ENCODE measurements at regions not wholly inside any gene's neighbourhood (a gene's known extent, or its start where the extent isn't known, plus 50 kb on each side); places are given as distances from the start of the nearest gene placed in this dataset.

- H3K18ac ChIP-seq (ENCODE audit: insufficient read length, low read depth, low read length): no peak overlapping the region
- H3K79me2 ChIP-seq (ENCODE audit: insufficient read depth, low read length): no peaks in the 10 kb centered on the region
- no peaks in the 10 kb centered on the region for H3K79me1 ChIP-seq (ENCODE audit: insufficient read depth, low read depth, low read length, poor library complexity, severe bottlenecking)
- DNase-seq: no peak
- Mint-ChIP-seq H3K4me3 (no peak overlapping the region), H3K36me3 (ENCODE audit: insufficient read depth in 1 of 3, low read depth in 3 of 3) (no peaks in the 10 kb centered on the region; a peak in 1 of 7 replicates), H3K4me1 (peaks cover 4 to 6% of the 10 kb centered on the region in 2 experiments; a peak in 2 of 4 replicates), H3K27me3 (ENCODE audit: low read depth) (peaks cover 23% of the 10 kb centered on the region), H3K27ac (no peak overlapping the region), H3K9me3 (no peaks in the 10 kb centered on the region; a peak in 1 of 5 replicates)
- no peak overlapping the region for H3K23ac ChIP-seq (ENCODE audit: insufficient read length, low read depth, low read length)
- H3K9ac ChIP-seq (ENCODE audit: extremely low read depth, insufficient read length, low read length): no peak overlapping the region
- no peak overlapping the region for H4K91ac ChIP-seq (ENCODE audit: insufficient read length, low read depth, low read length)
- H2BK12ac ChIP-seq (ENCODE audit: insufficient read length, low read depth, low read length): no peak overlapping the region
- H2BK15ac ChIP-seq (ENCODE audit: low read depth, low read length): no peak overlapping the region
- H3K27me3 ChIP-seq (ENCODE audit: insufficient read depth, low read length): no peaks in the 10 kb centered on the region
- no peak overlapping the region for H3T11ph ChIP-seq (ENCODE audit: low read length)
- no peaks in the 10 kb centered on the region for H4K20me1 ChIP-seq (ENCODE audit: control insufficient read depth, insufficient read depth, insufficient read length)
- TF ChIP-seq, protein P1, sequence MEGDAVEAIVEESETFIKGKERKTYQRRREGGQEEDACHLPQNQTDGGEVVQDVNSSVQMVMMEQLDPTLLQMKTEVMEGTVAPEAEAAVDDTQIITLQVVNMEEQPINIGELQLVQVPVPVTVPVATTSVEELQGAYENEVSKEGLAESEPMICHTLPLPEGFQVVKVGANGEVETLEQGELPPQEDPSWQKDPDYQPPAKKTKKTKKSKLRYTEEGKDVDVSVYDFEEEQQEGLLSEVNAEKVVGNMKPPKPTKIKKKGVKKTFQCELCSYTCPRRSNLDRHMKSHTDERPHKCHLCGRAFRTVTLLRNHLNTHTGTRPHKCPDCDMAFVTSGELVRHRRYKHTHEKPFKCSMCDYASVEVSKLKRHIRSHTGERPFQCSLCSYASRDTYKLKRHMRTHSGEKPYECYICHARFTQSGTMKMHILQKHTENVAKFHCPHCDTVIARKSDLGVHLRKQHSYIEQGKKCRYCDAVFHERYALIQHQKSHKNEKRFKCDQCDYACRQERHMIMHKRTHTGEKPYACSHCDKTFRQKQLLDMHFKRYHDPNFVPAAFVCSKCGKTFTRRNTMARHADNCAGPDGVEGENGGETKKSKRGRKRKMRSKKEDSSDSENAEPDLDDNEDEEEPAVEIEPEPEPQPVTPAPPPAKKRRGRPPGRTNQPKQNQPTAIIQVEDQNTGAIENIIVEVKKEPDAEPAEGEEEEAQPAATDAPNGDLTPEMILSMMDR (conservative IDR thresholded peaks at IDR 0.05): no peak
- H4K5ac ChIP-seq (ENCODE audit: insufficient read length, low read depth, low read length): no peak overlapping the region
- H3K4ac ChIP-seq (ENCODE audit: low read depth, low read length): no peak overlapping the region
- H2BK20ac ChIP-seq (ENCODE audit: low read depth, low read length, poor library complexity, severe bottlenecking): no peak overlapping the region
- no peak overlapping the region for H3K27ac ChIP-seq (ENCODE audit: insufficient read length, low read depth, low read length)
- no peak overlapping the region for H3K14ac ChIP-seq (ENCODE audit: insufficient read depth, low read length)
- no peaks in the 10 kb centered on the region for H3K4me1 ChIP-seq (ENCODE audit: insufficient read depth, low read length)
- H2AFZ ChIP-seq (ENCODE audit: low read length): no peak overlapping the region
- no peak overlapping the region for H2BK5ac ChIP-seq (ENCODE audit: insufficient read length, low read length)
- H3K4me2 ChIP-seq (ENCODE audit: insufficient read depth, insufficient read length, low read length): no peak overlapping the region
- no peak overlapping the region for H2BK120ac ChIP-seq (ENCODE audit: low read depth, low read length, poor library complexity, severe bottlenecking)
- no peak overlapping the region for H2AK5ac ChIP-seq (ENCODE audit: insufficient read length, low read length)
- WGBS (ENCODE audit: extremely low coverage, insufficient read length, low lambda C conversion rate): no CpG with 5 or more reads among the region's 8 CpGs
- no peaks in the 10 kb centered on the region for H3K23me2 ChIP-seq (ENCODE audit: insufficient read length, low read depth, low read length, poor library complexity, severe bottlenecking)
- no peaks in the 10 kb centered on the region for H3K9me3 ChIP-seq (ENCODE audit: control insufficient read depth, low read depth, low read length)
- H4K8ac ChIP-seq (replicated peaks; ENCODE audit: insufficient read length, low read depth, low read length): no peak overlapping the region
- no peak overlapping the region for H3K56ac ChIP-seq (ENCODE audit: insufficient read length, low read depth, low read length)
These were observed 91.9 kb downstream of the ARL4C start for GRCh38 chr2:234404957-234405356.

All from H9 (cell line).